ENCODE measurements at regions not wholly inside any gene's neighbourhood (a gene's known extent, or its start where the extent isn't known, plus 50 kb on each side); places are given as distances from the start of the nearest gene placed in this dataset.

DNA sequence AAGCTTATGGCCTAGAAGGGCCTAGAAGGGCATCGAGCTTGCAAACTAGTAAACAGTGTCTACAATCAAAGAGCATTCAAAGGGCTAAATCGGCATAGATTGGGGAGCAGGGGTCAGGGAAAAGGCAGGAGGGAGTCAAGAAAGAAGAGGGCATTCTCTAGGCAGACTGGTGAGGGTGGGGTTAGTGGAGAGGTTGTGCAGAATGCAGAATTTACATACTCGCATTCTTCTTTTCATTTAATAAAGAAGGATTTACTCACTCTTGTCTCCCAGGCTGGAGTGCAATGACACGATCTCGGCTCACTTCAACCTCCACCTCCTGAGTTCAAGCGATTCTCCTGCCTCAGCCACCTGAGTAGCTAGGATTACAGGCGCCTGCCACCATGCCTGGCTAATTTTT lies 110.7 kb downstream of the TRIM43 start:
- TF ChIP-seq CTCF (IDR thresholded peaks at IDR 0.05) (no peak), EP300 (IDR thresholded peaks at IDR 0.05) (no peak)
